ENCODE measurements at regions not wholly inside any gene's neighbourhood (a gene's known extent, or its start where the extent isn't known, plus 50 kb on each side); places are given as distances from the start of the nearest gene placed in this dataset.

- no peak for TF ChIP-seq CTCF (conservative IDR thresholded peaks at IDR 0.05)
- no peak for TF ChIP-seq ZFX (IDR thresholded peaks at IDR 0.05)
Measured at GRCh38 chr21:15164678-15165303, 100.0 kb upstream of the NRIP1 start.

Data from C4-2B (cell line).